GM23338 (cell line): ENCODE measurements at regions not wholly inside any gene's neighbourhood (a gene's known extent, or its start where the extent isn't known, plus 50 kb on each side); places are given as distances from the start of the nearest gene placed in this dataset.

ENCODE experiments used
- ATAC-seq: fragments of 200-7000 bp; cut with Tn5 transposase; 3 replicates; pipeline ENCODE4 v1.9.1; 2020
- DNase-seq: peaks from one replicate; pipeline ENCODE4 v3.0.0-alpha.2; 2015; ENCODE audit warnings: low spot score
- H2AFZ ChIP-seq: fragments of 200-600 bp; sonication (generic); 2 replicates; pipeline ENCODE4 v1.8.0; 2016; ENCODE audit warnings: antibody characterized with exemption, mild to moderate bottlenecking, moderate library complexity
- H3F3A ChIP-seq: fragments of 200-600 bp; sonication (generic); replicated peaks from 2 replicates; pipeline ENCODE4 v1.8.0; 2017; ENCODE audit warnings: antibody characterized with exemption, mixed run types, low read depth
- H3K27ac ChIP-seq: fragments of 200-600 bp; sonication (generic); 2 replicates; pipeline ENCODE4 v1.6.1; 2016; ENCODE audit warnings: low read depth
- H3K27me3 ChIP-seq: fragments of 200-600 bp; sonication (generic); 2 replicates; pipeline ENCODE4 v1.8.0; 2016; ENCODE audit warnings: mild to moderate bottlenecking, mixed run types, moderate library complexity; ENCODE audit not compliant: insufficient read depth
- H3K36me3 ChIP-seq: fragments of 200-600 bp; sonication (generic); 2 replicates; pipeline ENCODE4 v1.8.0; 2016; ENCODE audit warnings: mild to moderate bottlenecking; ENCODE audit not compliant: insufficient read depth
- H3K4me1 ChIP-seq: fragments of 200-600 bp; sonication (generic); 2 replicates; pipeline ENCODE4 v1.8.0; 2016; ENCODE audit warnings: mild to moderate bottlenecking, moderate library complexity; ENCODE audit not compliant: insufficient read depth
- H3K4me2 ChIP-seq: fragments of 200-600 bp; sonication (generic); 2 replicates; pipeline ENCODE4 v1.7.1; 2017; ENCODE audit warnings: mixed run types
- H3K4me3 ChIP-seq: fragments of 200-600 bp; sonication (generic); 2 replicates; pipeline ENCODE4 v1.6.1; 2016; ENCODE audit warnings: mixed run types
- H3K79me2 ChIP-seq: fragments of 200-600 bp; sonication (generic); replicated peaks from 2 replicates; pipeline ENCODE4 v1.8.0; 2017; ENCODE audit warnings: mild to moderate bottlenecking; ENCODE audit not compliant: insufficient read depth
- H3K9me2 ChIP-seq: fragments of 200-600 bp; sonication (generic); 2 replicates; pipeline ENCODE4 v1.8.0; 2017; ENCODE audit not compliant: insufficient read depth
- H4K20me1 ChIP-seq: fragments of 200-600 bp; sonication (generic); replicated peaks from 2 replicates; pipeline ENCODE4 v1.8.0; 2017; ENCODE audit warnings: mild to moderate bottlenecking; ENCODE audit not compliant: insufficient read depth
- H3K27ac Mint-ChIP-seq: 2 replicates; pipeline ENCODE4 v1.8.0; 2020; ENCODE audit warnings: inconsistent platforms, mild to moderate bottlenecking, moderate library complexity, mixed read lengths
- H3K27me3 Mint-ChIP-seq: 3 replicates; pipeline ENCODE4 v1.8.0; 2022; ENCODE audit warnings: low read depth, mild to moderate bottlenecking, moderate library complexity, mixed read lengths, inconsistent platforms; ENCODE audit not compliant: insufficient read depth, poor library complexity
- H3K36me3 Mint-ChIP-seq: 3 replicates; pipeline ENCODE4 v1.8.0; 2021; ENCODE audit warnings: low read depth, mild to moderate bottlenecking, inconsistent platforms, moderate library complexity, mixed read lengths
- H3K4me1 Mint-ChIP-seq: 3 replicates; pipeline ENCODE4 v1.8.0; 2020; ENCODE audit warnings: mild to moderate bottlenecking, inconsistent platforms, mixed read lengths
- H3K4me3 Mint-ChIP-seq: 3 replicates; pipeline ENCODE4 v1.8.0; 2021; ENCODE audit warnings: moderate library complexity, mild to moderate bottlenecking, inconsistent platforms, mixed read lengths
- H3K9me3 Mint-ChIP-seq: 3 replicates; pipeline ENCODE4 v1.8.0; 2020; ENCODE audit warnings: moderate library complexity, mild to moderate bottlenecking, inconsistent platforms, mixed read lengths
- CREB1 ChIP-seq: fragments of 250-450 bp; sonication (Bioruptor Pico); IDR thresholded peaks from 2 replicates; pipeline ENCODE4 v1.5.0; 2020; ENCODE audit warnings: low read depth, mild to moderate bottlenecking, moderate library complexity
- CTCF ChIP-seq, 2 experiments: fragments of 200-600 bp in 1 of 2; sonication (generic) in 1 of 2; conservative IDR thresholded peaks; 2 replicates each; pipeline versions ENCODE4 v1.5.1 to v1.6.1; 2016 to 2017; ENCODE audit warnings: antibody characterized with exemption in 2 of 2, low read depth in 2 of 2, mild to moderate bottlenecking in 2 of 2, moderate library complexity in 1 of 2
- ETS1 ChIP-seq: IDR thresholded peaks from 2 replicates; pipeline ENCODE4 v1.6.1; 2016; ENCODE audit warnings: antibody characterized with exemption
- EZH2 ChIP-seq: fragments of 200-600 bp; sonication (generic); IDR thresholded peaks from one replicate; pipeline ENCODE4 v1.8.0; 2017; ENCODE audit warnings: antibody characterized with exemption, mild to moderate bottlenecking, low read depth; ENCODE audit not compliant: unreplicated experiment
- JUNB ChIP-seq: IDR thresholded peaks from one replicate; pipeline ENCODE4 v1.6.1; 2016; ENCODE audit warnings: antibody characterized with exemption; ENCODE audit not compliant: unreplicated experiment
- NANOG ChIP-seq: IDR thresholded peaks from 2 replicates; pipeline ENCODE4 v1.6.1; 2016; ENCODE audit warnings: antibody characterized with exemption, borderline replicate concordance
- POLR2AphosphoS5 ChIP-seq: IDR thresholded peaks from 2 replicates; pipeline ENCODE4 v1.6.1; 2016; ENCODE audit warnings: antibody characterized with exemption, low read depth
- REST ChIP-seq: IDR thresholded peaks from one replicate; pipeline ENCODE4 v1.6.1; 2018; ENCODE audit warnings: antibody characterized with exemption; ENCODE audit not compliant: unreplicated experiment
- STAT1 ChIP-seq: IDR thresholded peaks from one replicate; pipeline ENCODE4 v1.6.1; 2016; ENCODE audit warnings: antibody characterized with exemption; ENCODE audit not compliant: unreplicated experiment
- ZNF114 ChIP-seq: fragments of 250-450 bp; sonication (Bioruptor Pico); IDR thresholded peaks from 2 replicates; pipeline ENCODE4 v1.5.0; 2020; ENCODE audit warnings: mild to moderate bottlenecking, moderate library complexity
- ZNF462 ChIP-seq: fragments of 250-450 bp; sonication (Bioruptor Pico); IDR thresholded peaks from 2 replicates; pipeline ENCODE4 v1.5.0; 2020; ENCODE audit warnings: mild to moderate bottlenecking, moderate library complexity

- no peak for TF ChIP-seq ZNF462 (CRISPR knock-in tag)
- TF ChIP-seq STAT1: no peak
- no peak for TF ChIP-seq POLR2AphosphoS5
Measured at GRCh38 chr4:1472148-1472797, 66.0 kb upstream of the NKX1-1 start (continued).

GRCh38 chr4:1471443-1472147, 65.4 kb upstream of the NKX1-1 start:
- no peak overlapping the region for H3K27ac ChIP-seq
- H3K4me1 ChIP-seq: no peaks in the 10 kb centered on the region
- H4K20me1 ChIP-seq: no peaks in the 10 kb centered on the region
- H3K79me2 ChIP-seq: no peaks in the 10 kb centered on the region
- H3K4me3 ChIP-seq: peak overlapping the region; percentile 23; the same call in 1 of the 2 replicates
- H3K9me2 ChIP-seq: peaks cover 11% of the 10 kb centered on the region; the same call in 1 of the 2 replicates
- H2AFZ ChIP-seq: no peak overlapping the region
- peaks cover 19% of the 10 kb centered on the region for H3K27me3 Mint-ChIP-seq
- ATAC-seq: peak; percentile 53
- H3K9me3 Mint-ChIP-seq: peaks cover 16% of the 10 kb centered on the region
- DNase-seq: no peak
- no peaks in the 10 kb centered on the region for H3K4me1 Mint-ChIP-seq
- no peak overlapping the region for H3K27ac Mint-ChIP-seq
- peak overlapping the region; percentile 55; the same call in 1 of the 2 replicates for H3K4me2 ChIP-seq
- peaks cover 5% of the 10 kb centered on the region for H3K27me3 ChIP-seq
- no peaks in the 10 kb centered on the region for H3K36me3 ChIP-seq
- H3F3A ChIP-seq: no peaks in the 10 kb centered on the region
- H3K36me3 Mint-ChIP-seq: peaks cover 7% of the 10 kb centered on the region; the same call in 2 of the 3 replicates
- no peak overlapping the region for H3K4me3 Mint-ChIP-seq
- TF ChIP-seq NANOG: no peak
- TF ChIP-seq ZNF114 (CRISPR knock-in tag): no peak
- TF ChIP-seq REST: no peak
- no peak for TF ChIP-seq EZH2
- TF ChIP-seq ETS1: no peak
- no peak for TF ChIP-seq CTCF (conservative IDR thresholded peaks at IDR 0.05; ENCODE audit: low read depth in 2 of 2)
- TF ChIP-seq JUNB: no peak
- TF ChIP-seq CREB1 (CRISPR knock-in tag): no peak
- TF ChIP-seq STAT1: no peak
